ENCODE measurements at regions not wholly inside any gene's neighbourhood (a gene's known extent, or its start where the extent isn't known, plus 50 kb on each side); places are given as distances from the start of the nearest gene placed in this dataset.

- BruUV-seq (replicated peaks) = no TSS peak
- Histone ChIP-seq H3K4me1 (ENCODE audit: insufficient read depth, low read length, poor library complexity, severe bottlenecking) (no peaks in the 10 kb centered on the region), H3K79me2 (ENCODE audit: insufficient read depth, low read depth, low read length) (no peaks in the 10 kb centered on the region), H4K20me1 (ENCODE audit: insufficient read depth, low read length) (no peaks in the 10 kb centered on the region), H3K9me3 (ENCODE audit: low read length) (no peaks in the 10 kb centered on the region), H3K4me2 (ENCODE audit: low read length) (no peak overlapping the region), H3K4me3 (ENCODE audit: low read depth, low read length, poor library complexity, severe bottlenecking) (no peak overlapping the region), H3K9me2 (ENCODE audit: insufficient read depth, low read length) (no peaks in the 10 kb centered on the region), H3K36me3 (ENCODE audit: insufficient read depth, low read length) (no peaks in the 10 kb centered on the region), H2AFZ (ENCODE audit: low read length) (no peak overlapping the region), H3K27ac (ENCODE audit: low read depth, low read length, poor library complexity, severe bottlenecking) (no peak overlapping the region)
- CTCF ChIA-PET (ENCODE audit: unreplicated experiment) = no interaction called here
- POLR2A ChIA-PET = no interaction called here
- intact Hi-C loops (cut with micrococcal nuclease; ENCODE audit: unreplicated experiment) = no loop called here
- no peak for TF ChIP-seq CTCF (conservative IDR thresholded peaks at IDR 0.05; ENCODE audit: low read length)
- no peak for TF ChIP-seq EZH2phosphoT487 (IDR thresholded peaks at IDR 0.05; ENCODE audit: borderline replicate concordance, low read depth, low read length)
- no peak for DNase-seq (ENCODE audit: low spot score)
Observed at GRCh38 chr11:76267556-76267955, 61.3 kb upstream of the WNT11 start.

DNA sequence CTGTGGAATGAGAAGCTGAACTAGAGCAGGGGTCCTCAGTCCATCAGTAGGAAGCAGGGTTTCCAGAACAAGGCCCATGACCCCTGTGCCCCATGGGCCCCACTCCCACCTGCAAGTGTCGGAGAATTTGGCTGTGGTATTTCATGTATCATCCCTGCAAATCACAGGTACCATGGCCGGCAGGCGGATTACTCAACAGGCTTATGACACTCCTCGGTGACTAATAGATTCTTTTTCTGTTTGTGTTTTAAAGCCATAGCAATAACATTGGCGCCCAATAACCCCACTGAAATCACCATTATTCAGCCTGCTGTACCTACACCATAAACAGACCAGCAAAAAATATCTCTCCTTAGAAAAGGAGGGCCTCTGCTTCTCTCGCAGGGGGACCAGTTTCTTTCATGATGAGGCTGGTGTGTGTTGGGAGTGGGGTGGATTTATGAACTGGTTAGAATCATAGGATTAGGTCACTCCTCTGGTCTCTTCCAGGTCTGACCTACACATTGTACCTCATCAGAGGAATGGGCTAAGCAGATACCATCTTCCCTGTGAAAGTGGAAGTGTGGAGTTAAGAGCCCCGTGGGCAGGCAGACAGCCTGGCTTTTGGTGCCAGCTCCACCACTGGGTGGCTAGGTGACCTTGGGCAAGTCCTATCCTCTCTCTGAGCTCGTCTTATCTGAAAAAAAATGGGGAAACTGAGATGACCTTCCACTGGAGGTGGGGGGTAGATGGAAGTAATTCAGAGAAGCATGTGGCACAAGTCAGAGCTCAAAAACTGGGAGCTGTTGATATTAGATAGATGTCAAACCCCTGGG, 60.2 kb upstream of the WNT11 start:
- Histone ChIP-seq H2AFZ (ENCODE audit: low read length) (no peak overlapping the region), H3K4me2 (ENCODE audit: low read length) (no peak overlapping the region), H3K4me1 (ENCODE audit: insufficient read depth, low read length, poor library complexity, severe bottlenecking) (no peaks in the 10 kb centered on the region), H3K9me3 (ENCODE audit: low read length) (no peaks in the 10 kb centered on the region), H3K36me3 (ENCODE audit: insufficient read depth, low read length) (no peaks in the 10 kb centered on the region), H3K27ac (ENCODE audit: low read depth, low read length, poor library complexity, severe bottlenecking) (no peak overlapping the region), H3K79me2 (ENCODE audit: insufficient read depth, low read depth, low read length) (no peaks in the 10 kb centered on the region), H3K9me2 (ENCODE audit: insufficient read depth, low read length) (no peaks in the 10 kb centered on the region), H3K4me3 (ENCODE audit: low read depth, low read length, poor library complexity, severe bottlenecking) (no peak overlapping the region), H4K20me1 (ENCODE audit: insufficient read depth, low read length) (no peaks in the 10 kb centered on the region)
- ChIA-PET CTCF (ENCODE audit: unreplicated experiment) (no interaction called here), POLR2A (interaction anchor here (0.6 kb wide), 1 partner anchor 91 kb away, joined by 10 read pairs; no protein-coding TSS in a partner anchor)
- no peak for DNase-seq (ENCODE audit: low spot score)
- intact Hi-C loops (cut with micrococcal nuclease; ENCODE audit: unreplicated experiment) = no loop called here
- no peak for TF ChIP-seq EZH2phosphoT487 (IDR thresholded peaks at IDR 0.05; ENCODE audit: borderline replicate concordance, low read depth, low read length)
- no peak for TF ChIP-seq CTCF (conservative IDR thresholded peaks at IDR 0.05; ENCODE audit: low read length)
- BruUV-seq (replicated peaks) = no TSS peak

GRCh38 chr11:76265771-76266241, 59.5 kb upstream of the WNT11 start:
- Histone ChIP-seq H3K4me2 (ENCODE audit: low read length) (no peak overlapping the region), H3K4me3 (ENCODE audit: low read depth, low read length, poor library complexity, severe bottlenecking) (no peak overlapping the region), H3K9me3 (ENCODE audit: low read length) (no peaks in the 10 kb centered on the region), H3K9me2 (ENCODE audit: insufficient read depth, low read length) (no peaks in the 10 kb centered on the region), H3K4me1 (ENCODE audit: insufficient read depth, low read length, poor library complexity, severe bottlenecking) (no peaks in the 10 kb centered on the region), H3K79me2 (ENCODE audit: insufficient read depth, low read depth, low read length) (no peaks in the 10 kb centered on the region), H2AFZ (ENCODE audit: low read length) (no peak overlapping the region), H4K20me1 (ENCODE audit: insufficient read depth, low read length) (no peaks in the 10 kb centered on the region), H3K27ac (ENCODE audit: low read depth, low read length, poor library complexity, severe bottlenecking) (no peak overlapping the region), H3K36me3 (ENCODE audit: insufficient read depth, low read length) (no peaks in the 10 kb centered on the region)
- TF ChIP-seq EZH2phosphoT487 (IDR thresholded peaks at IDR 0.05; ENCODE audit: borderline replicate concordance, low read depth, low read length) = no peak
- TF ChIP-seq CTCF (conservative IDR thresholded peaks at IDR 0.05; ENCODE audit: low read length) = no peak
- CTCF ChIA-PET (ENCODE audit: unreplicated experiment) = no interaction called here
- POLR2A ChIA-PET = no interaction called here
- intact Hi-C loops (cut with micrococcal nuclease; ENCODE audit: unreplicated experiment) = no loop called here
- BruUV-seq (replicated peaks) = no TSS peak
- no peak for DNase-seq (ENCODE audit: low spot score)
